ENCODE measurements at regions not wholly inside any gene's neighbourhood (a gene's known extent, or its start where the extent isn't known, plus 50 kb on each side); places are given as distances from the start of the nearest gene placed in this dataset.

GRCh38 chr11:80726236-80726635 lies 1285.4 kb upstream of the TENM4 start:
- no TSS peak for BruUV-seq (replicated peaks)
- Histone ChIP-seq H3K27me3 (ENCODE audit: control insufficient read depth in 1 of 2, insufficient read depth in 2 of 2, low read length in 2 of 2) (no peaks in the 10 kb centered on the region), H4K20me1 (ENCODE audit: insufficient read depth, low read length) (no peaks in the 10 kb centered on the region), H3K79me2 (ENCODE audit: insufficient read depth, low read length) (no peaks in the 10 kb centered on the region), H3K27ac (ENCODE audit: extremely low read length, insufficient read depth, low read length) (no peak overlapping the region), H3K9me3 (ENCODE audit: low read length) (no peaks in the 10 kb centered on the region), H3K4me2 (ENCODE audit: low read depth, low read length) (no peak overlapping the region), H3K36me3 (replicated peaks in 1 of 2; ENCODE audit: control insufficient read depth in 1 of 2, insufficient read depth in 2 of 2, low read length in 2 of 2) (no peaks in the 10 kb centered on the region), H3K4me3 (replicated peaks in 1 of 3; ENCODE audit: insufficient read depth in 1 of 3, low read depth in 2 of 3, low read length in 3 of 3) (no peak overlapping the region), H2AFZ (ENCODE audit: low read length) (no peak overlapping the region), H3K4me1 (ENCODE audit: insufficient read depth, low read length) (no peaks in the 10 kb centered on the region), H3K9ac (ENCODE audit: insufficient read depth, low read depth, low read length) (no peak overlapping the region)
- DNase-seq (ENCODE audit: low spot score) (no peak), ATAC-seq (no peak), FAIRE-seq (no peak)
- ChIA-PET CTCF (ENCODE audit: low intra/inter-chr PET ratio, low total read pairs) (no interaction called here), POLR2A (no interaction called here)
- in situ Hi-C loops (cut with HindIII; ENCODE audit: extremely low pct_ligation_motif_present, low pct_unique_long_range_greater_than_20kb) (no loop called here), intact Hi-C loops (cut with micrococcal nuclease; ENCODE audit: unreplicated experiment) (no loop called here)
- no peak for TF ChIP-seq SMARCE1 (IDR thresholded peaks at IDR 0.05; ENCODE audit: borderline replicate concordance)

GRCh38 chr11:80724366-80724765 lies 1283.5 kb upstream of the TENM4 start:
- ChIA-PET CTCF (ENCODE audit: low intra/inter-chr PET ratio, low total read pairs) (no interaction called here), POLR2A (no interaction called here)
- 0% methylated on average over 2 of the region's 2 CpGs for WGBS (ENCODE audit: low lambda C conversion rate)

More at GRCh38 chr11:80724366-80724765, 1283.5 kb upstream of the TENM4 start:
- intact Hi-C loops (cut with micrococcal nuclease; ENCODE audit: unreplicated experiment) (no loop called here), in situ Hi-C loops (cut with HindIII; ENCODE audit: extremely low pct_ligation_motif_present, low pct_unique_long_range_greater_than_20kb) (no loop called here)
- Histone ChIP-seq H4K20me1 (ENCODE audit: insufficient read depth, low read length) (no peaks in the 10 kb centered on the region), H3K4me2 (ENCODE audit: low read depth, low read length) (no peak overlapping the region), H3K4me1 (ENCODE audit: insufficient read depth, low read length) (no peaks in the 10 kb centered on the region), H3K4me3 (replicated peaks in 1 of 3; ENCODE audit: insufficient read depth in 1 of 3, low read depth in 2 of 3, low read length in 3 of 3) (no peak overlapping the region), H3K36me3 (replicated peaks in 1 of 2; ENCODE audit: control insufficient read depth in 1 of 2, insufficient read depth in 2 of 2, low read length in 2 of 2) (no peaks in the 10 kb centered on the region), H2AFZ (ENCODE audit: low read length) (no peak overlapping the region), H3K27ac (ENCODE audit: extremely low read length, insufficient read depth, low read length) (no peak overlapping the region), H3K27me3 (ENCODE audit: control insufficient read depth in 1 of 2, insufficient read depth in 2 of 2, low read length in 2 of 2) (no peaks in the 10 kb centered on the region), H3K9ac (ENCODE audit: insufficient read depth, low read depth, low read length) (no peak overlapping the region), H3K9me3 (ENCODE audit: low read length) (no peaks in the 10 kb centered on the region), H3K79me2 (ENCODE audit: insufficient read depth, low read length) (no peaks in the 10 kb centered on the region)
- DNase-seq (ENCODE audit: low spot score) (no peak), FAIRE-seq (no peak), ATAC-seq (no peak)
- TF ChIP-seq ZNF562 (CRISPR knock-in tag; IDR thresholded peaks at IDR 0.05; ENCODE audit: borderline replicate concordance) (no peak), NFIB (CRISPR knock-in tag; IDR thresholded peaks at IDR 0.05; ENCODE audit: borderline replicate concordance) (no peak), SATB2 (CRISPR knock-in tag; IDR thresholded peaks at IDR 0.05) (no peak), GABPA (IDR thresholded peaks at IDR 0.05; ENCODE audit: low read depth, low read length) (no peak), GABPA (CRISPR knock-in tag; IDR thresholded peaks at IDR 0.05; ENCODE audit: low read depth) (no peak), ZNF354B (CRISPR knock-in tag; IDR thresholded peaks at IDR 0.05) (no peak), ZNF296 (CRISPR knock-in tag; conservative IDR thresholded peaks at IDR 0.05) (no peak), ZNF766 (CRISPR knock-in tag; IDR thresholded peaks at IDR 0.05; ENCODE audit: borderline replicate concordance) (no peak), SETDB1 (CRISPR knock-in tag; IDR thresholded peaks at IDR 0.05; ENCODE audit: borderline replicate concordance) (no peak)
- no TSS peak for BruUV-seq (replicated peaks)
